ENCODE measurements at regions not wholly inside any gene's neighbourhood (a gene's known extent, or its start where the extent isn't known, plus 50 kb on each side); places are given as distances from the start of the nearest gene placed in this dataset.

- DNase-seq = no peak
Measured at GRCh38 chr12:58369576-58369975, 428.2 kb downstream of the ATP23 start.

GRCh38 chr12:58372298-58372697 is 430.9 kb downstream of the ATP23 start:
- no peak for DNase-seq

DNA sequence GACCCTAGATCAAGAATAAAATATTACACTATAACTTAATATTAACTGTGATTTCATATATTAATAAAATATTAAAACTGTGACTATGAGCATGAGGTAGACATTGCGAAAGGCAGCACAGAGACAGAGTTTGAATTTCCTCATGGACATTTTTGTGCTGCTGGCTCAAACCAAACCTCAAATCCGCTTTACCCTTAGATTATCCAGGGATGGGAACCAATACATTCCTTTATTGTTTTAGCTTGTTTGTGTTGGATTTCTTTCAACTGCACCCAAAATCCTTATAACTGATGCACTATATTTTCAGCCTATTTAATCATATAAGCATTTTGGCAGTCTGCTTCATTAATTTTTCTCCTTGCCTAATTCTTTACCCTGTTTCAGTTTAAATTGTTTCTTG is 436.7 kb downstream of the ATP23 start:
- no peak for DNase-seq

- no peak for DNase-seq
Measured at GRCh38 chr12:58381546-58381945, 440.2 kb downstream of the ATP23 start.

DNA sequence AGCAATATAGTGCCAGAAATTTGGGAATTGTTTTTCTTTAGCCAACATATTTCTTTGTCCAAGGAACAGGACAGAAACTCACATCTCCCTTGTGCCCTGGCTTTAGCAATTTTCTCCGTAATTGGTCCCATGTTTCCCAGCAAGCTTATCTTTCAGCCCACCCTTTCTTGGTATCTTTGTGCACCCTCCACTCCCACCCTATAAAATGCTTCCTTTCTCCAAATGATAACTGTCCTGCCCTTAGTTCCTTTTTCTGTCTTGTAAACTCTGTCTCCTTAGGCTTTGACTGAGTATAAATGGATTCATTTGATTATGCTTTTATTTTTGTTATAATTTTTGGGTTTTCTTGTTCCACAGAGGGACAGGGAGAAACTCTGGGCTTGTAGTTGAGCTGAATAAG is 442.8 kb downstream of the ATP23 start:
- no peak for DNase-seq

- no peak for DNase-seq
Measured at GRCh38 chr12:58386136-58386535, 444.8 kb downstream of the ATP23 start.

GRCh38 chr12:58387199-58387598 is 445.8 kb downstream of the ATP23 start:
- no peak for DNase-seq

- DNase-seq = no peak
Measured at GRCh38 chr12:58388261-58388660, 446.9 kb downstream of the ATP23 start.

DNA sequence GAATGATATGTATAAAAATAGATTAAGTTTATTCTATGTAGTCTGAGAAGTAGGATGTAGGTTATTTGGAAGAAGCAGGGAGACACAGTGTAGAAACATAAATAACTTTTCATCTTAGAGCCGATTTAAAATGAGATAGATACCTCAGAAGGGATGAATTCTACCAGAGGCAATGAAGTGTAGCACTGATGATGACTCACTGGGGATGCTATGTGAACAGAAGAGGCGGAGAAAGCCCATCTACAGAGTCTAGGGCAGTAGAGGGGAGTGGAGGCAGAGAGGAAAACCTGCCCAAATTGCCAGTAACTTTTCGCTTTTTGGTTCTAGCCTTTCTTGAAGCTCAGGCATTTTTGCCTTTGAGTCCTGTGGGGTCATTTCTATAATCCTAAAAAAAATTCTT is 451.8 kb downstream of the ATP23 start:
- DNase-seq = no peak

DNA sequence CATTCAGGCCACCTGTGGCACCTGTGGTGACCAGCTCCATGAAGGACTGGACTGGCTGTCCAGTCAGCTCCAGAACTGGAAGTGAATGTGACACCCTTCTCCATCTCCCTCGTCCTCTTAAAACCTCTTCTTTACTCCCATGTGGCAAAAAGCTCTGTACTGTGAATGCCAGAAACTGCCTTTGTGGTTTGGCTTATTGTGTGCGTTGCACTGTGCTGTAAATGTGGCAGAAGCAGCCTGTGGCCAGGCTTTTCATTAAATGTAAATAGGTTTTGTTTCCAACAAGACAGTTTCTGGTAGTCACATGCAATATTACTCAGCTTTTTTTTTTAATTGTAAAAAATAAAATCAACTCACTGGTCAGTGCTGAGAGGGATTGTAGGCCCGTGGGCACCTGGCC is 453.7 kb downstream of the ATP23 start:
- no peak for DNase-seq

- no peak for DNase-seq
Measured at GRCh38 chr12:58395470-58395869, 454.1 kb downstream of the ATP23 start.

GRCh38 chr12:58396239-58396638 is 454.9 kb downstream of the ATP23 start:
- no peak for DNase-seq

GRCh38 chr12:58405363-58405762 is 464.0 kb downstream of the ATP23 start:
- DNase-seq = no peak

DNA sequence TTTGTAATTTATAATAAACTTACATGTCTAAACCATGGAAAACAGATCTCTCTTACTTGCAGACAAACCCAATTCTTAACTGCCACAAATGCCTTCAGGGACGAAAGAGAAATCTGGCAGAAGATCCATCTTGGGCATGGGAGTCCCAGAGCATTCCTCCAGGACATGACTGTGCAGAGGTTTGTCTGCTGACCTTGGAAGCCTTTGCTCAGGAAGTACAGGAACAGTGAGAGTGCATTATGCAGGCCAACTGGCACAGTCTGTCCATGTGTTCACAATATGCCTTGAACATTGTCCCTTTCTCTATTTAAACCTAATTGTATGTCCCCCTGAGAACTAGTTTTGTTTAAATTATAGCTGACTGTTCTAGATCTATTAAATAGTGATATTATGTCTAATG is 467.1 kb downstream of the ATP23 start:
- DNase-seq = no peak

DNA sequence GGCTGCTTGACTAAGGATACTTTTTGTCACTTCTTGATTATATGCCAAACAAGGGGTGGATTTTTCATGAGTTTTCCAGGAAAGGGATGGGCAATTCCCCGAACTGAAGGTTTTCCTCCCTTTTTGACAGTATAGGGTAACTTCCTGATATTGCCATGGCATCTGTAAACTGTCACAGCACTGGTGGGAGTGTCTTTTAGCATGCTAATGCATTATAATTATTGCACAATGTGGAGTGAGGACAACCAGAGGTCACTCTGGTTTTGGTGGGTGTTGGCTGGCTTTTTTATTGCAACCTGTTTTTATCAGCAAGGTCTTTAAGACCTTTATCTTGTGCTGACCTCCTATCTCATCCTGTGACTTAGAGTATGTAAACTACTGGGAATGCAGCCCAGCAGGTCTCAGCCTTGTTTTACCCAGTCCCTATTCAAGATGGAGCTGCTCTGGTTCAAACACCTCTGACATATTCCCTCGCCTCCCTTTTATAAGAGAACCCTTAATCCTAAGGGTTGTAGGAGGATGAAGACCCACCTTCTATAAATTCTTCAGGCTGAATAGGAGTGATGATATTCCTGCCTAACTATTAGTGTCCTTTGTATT is 471.2 kb downstream of the ATP23 start:
- DNase-seq = no peak

DNA sequence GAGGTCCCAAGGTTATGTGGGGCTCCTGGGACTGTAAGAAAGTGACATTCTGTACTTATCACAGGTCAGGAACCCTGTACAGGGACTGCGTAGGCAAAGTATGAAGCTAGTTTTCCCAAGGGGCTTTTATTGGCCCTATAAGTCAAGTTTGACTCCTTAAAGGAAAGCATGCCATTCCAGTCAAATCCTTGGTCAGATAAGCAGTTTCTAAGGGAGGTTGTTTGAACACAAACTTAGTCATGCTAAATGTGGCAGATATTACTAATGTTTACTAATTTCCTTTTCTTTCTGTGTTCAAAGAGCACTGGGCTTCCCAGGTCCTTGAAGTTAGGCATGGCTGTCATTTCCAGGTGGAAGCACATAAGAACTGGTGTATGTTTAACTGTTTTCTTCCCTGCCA is 472.4 kb downstream of the ATP23 start:
- no peak for DNase-seq

GRCh38 chr12:58414398-58414871 is 473.1 kb downstream of the ATP23 start:
- DNase-seq = no peak

DNA sequence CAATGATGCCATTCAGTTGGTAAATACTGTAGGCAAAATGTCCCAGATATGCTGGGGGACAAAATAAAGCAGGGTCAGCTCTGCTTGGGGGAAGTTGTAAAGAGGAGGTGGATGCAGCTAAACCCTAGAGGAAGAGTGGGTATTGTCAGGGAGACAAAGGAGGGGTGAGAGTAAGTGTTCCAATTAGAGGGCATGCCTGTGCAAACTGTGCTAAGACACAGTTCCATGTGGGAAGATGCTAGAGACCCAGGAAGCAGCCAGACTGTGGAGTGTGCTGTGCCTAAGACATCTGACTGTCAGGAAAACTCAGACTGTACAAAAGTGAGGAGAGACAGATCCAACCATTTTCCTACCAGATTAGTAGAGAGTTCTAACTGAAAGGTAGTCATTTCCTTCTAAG is 474.3 kb downstream of the ATP23 start:
- DNase-seq = no peak

- DNase-seq = no peak
Measured at GRCh38 chr12:58416236-58416635, 474.9 kb downstream of the ATP23 start.

- DNase-seq = no peak
Measured at GRCh38 chr12:58419196-58419760, 477.9 kb downstream of the ATP23 start.

- DNase-seq = no peak
Measured at GRCh38 chr12:58419905-58420304, 478.5 kb downstream of the ATP23 start.

DNA sequence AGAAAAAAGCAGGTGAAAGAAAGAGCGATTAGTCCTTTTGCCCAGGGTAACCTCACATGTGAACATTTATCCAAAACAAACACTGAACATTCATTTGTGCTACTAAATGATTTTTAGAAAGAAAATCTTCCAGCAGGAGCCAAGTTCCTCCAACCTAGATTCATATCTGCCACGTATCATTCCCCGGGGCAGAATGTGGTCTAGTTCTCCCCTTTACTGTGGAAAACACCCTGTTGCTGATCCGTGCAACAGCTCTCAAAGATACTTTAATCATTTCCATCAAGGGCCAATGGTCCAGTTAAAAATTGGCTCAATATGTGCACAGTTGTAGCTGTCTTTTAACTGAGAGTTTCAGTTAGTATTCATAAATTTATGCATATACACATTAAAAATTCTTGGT is 479.1 kb downstream of the ATP23 start:
- no peak for DNase-seq

DNA sequence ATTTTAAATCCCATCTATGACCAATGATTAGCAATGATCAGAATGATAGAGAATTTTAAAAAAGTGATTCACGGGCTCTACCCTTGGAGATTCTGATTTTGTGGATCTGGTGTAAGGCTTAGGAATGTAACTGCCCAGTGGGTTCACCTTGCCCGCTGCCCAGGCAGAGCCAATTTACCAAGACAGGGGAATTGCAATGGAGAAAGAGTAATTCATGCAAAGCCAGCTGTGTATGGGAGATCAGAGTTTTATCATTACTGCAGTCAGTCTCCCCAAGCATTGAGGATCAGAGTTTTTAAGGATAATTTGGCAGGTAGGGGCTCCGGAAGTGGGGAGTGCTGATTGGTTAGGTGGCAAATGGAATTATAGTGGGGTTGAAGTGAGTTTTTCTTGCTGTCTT is 480.6 kb downstream of the ATP23 start:
- DNase-seq = no peak

GRCh38 chr12:58424735-58425392 is 483.5 kb downstream of the ATP23 start:
- no peak for DNase-seq
